B cell (primary cell): ENCODE measurements at regions not wholly inside any gene's neighbourhood (a gene's known extent, or its start where the extent isn't known, plus 50 kb on each side); places are given as distances from the start of the nearest gene placed in this dataset.

Experiments used
- ATAC-seq: fragments of 200-7000 bp; cut with Tn5 transposase; one replicate; pipeline ENCODE4 v1.10.0; 2021; ENCODE audit warnings: low read depth, mild to moderate bottlenecking, moderate number of reproducible peaks, moderate library complexity
- CTCF ChIA-PET: fragments of 350-600 bp; sonication (Branson Sonifier 250); formaldehyde crosslinking; loops from one replicate; lab custom pipeline; 2021; ENCODE audit warnings: antibody characterized with exemption, inconsistent platforms; lab: Charles Lee
- POLR2A ChIA-PET: fragments of 350-600 bp; sonication (Branson Sonifier 250); formaldehyde crosslinking; loops from one replicate; lab custom pipeline; 2021; ENCODE audit warnings: antibody characterized with exemption; lab: Charles Lee
- DNase-seq: peaks from one replicate; pipeline ENCODE4 v3.0.0; 2013
- H2AFZ ChIP-seq: 2 replicates; pipeline ENCODE4 v1.6.1; 2012; ENCODE audit warnings: mild to moderate bottlenecking, low read depth, low read length; ENCODE audit not compliant: insufficient read depth, poor library complexity, severe bottlenecking
- H3K27ac ChIP-seq, 2 donors: 1 replicate in 1 of 2; 2 replicates in 1 of 2; pipeline ENCODE4 v1.5.1; 2012 to 2013; ENCODE audit warnings: low read length in 2 of 2, mild to moderate bottlenecking in 2 of 2, moderate library complexity in 1 of 2
- H3K27me3 ChIP-seq, 4 experiments: fragments of 200-600 bp in 1 of 4; sonication (generic) in 1 of 4; replicated peaks in 1 of 4; 1 replicate in 2 of 4; 2 replicates in 2 of 4; pipeline versions ENCODE4 v1.6.1 to v1.7.0; 2013 to 2016; ENCODE audit warnings: low read length in 3 of 4, mild to moderate bottlenecking in 2 of 4, mixed read lengths in 1 of 4, moderate library complexity in 1 of 4; ENCODE audit not compliant: insufficient read depth in 4 of 4, control insufficient read depth in 3 of 4; ENCODE audit errors: control extremely low read depth in 1 of 4
- H3K36me3 ChIP-seq, 2 experiments: replicated peaks in 1 of 2; 1 replicate in 1 of 2; 2 replicates in 1 of 2; pipeline versions ENCODE4 v1.6.1 to v1.7.1; 2013; ENCODE audit warnings: low read length in 1 of 2; ENCODE audit not compliant: insufficient read depth in 2 of 2, control insufficient read depth in 1 of 2; ENCODE audit errors: control extremely low read depth in 1 of 2, extremely low read depth in 1 of 2
- H3K4me1 ChIP-seq, 2 donors: fragments of 200-600 bp in 1 of 2; sonication (generic) in 1 of 2; 1 replicate in 1 of 2; 2 replicates in 1 of 2; pipeline versions ENCODE4 v1.5.1 to v1.6.1; 2013 to 2017; ENCODE audit warnings: low read length in 2 of 2; ENCODE audit not compliant: control insufficient read depth in 2 of 2, insufficient read depth in 2 of 2
- H3K4me2 ChIP-seq: replicated peaks from 2 replicates; pipeline ENCODE3; 2012; ENCODE audit warnings: mild to moderate bottlenecking, low read depth, low read length; ENCODE audit not compliant: poor library complexity, severe bottlenecking
- H3K4me3 ChIP-seq, 5 experiments: fragments of 200-600 bp in 1 of 5; sonication (generic) in 1 of 5; 1 replicate in 3 of 5; 2 replicates in 2 of 5; pipeline versions ENCODE4 v1.5.1 to v1.7.0; 2011 to 2016; ENCODE audit warnings: low read length in 4 of 5, mild to moderate bottlenecking in 4 of 5, low read depth in 2 of 5, control low read depth in 1 of 5, moderate library complexity in 1 of 5; ENCODE audit not compliant: insufficient read depth in 1 of 5; ENCODE audit errors: control extremely low read depth in 1 of 5, extremely low read depth in 1 of 5
- H3K79me2 ChIP-seq: fragments of 200-600 bp; sonication (generic); one replicate; pipeline ENCODE4 v1.6.0; 2016; ENCODE audit warnings: low read length; ENCODE audit not compliant: control insufficient read depth, insufficient read depth
- H3K9ac ChIP-seq: fragments of 200-600 bp; sonication (generic); 2 replicates; pipeline ENCODE4 v1.6.1; 2017; ENCODE audit warnings: mild to moderate bottlenecking, low read length, moderate library complexity
- H3K9me3 ChIP-seq, 3 donors: one replicate each; pipeline versions ENCODE4 v1.6.1 to v1.7.1; 2013; ENCODE audit warnings: low read length in 2 of 3; ENCODE audit not compliant: control insufficient read depth in 2 of 3, insufficient read depth in 1 of 3; ENCODE audit errors: control extremely low read depth in 1 of 3
- H4K20me1 ChIP-seq: 2 replicates; pipeline ENCODE4 v1.6.0; 2012; ENCODE audit warnings: mild to moderate bottlenecking, low read length; ENCODE audit not compliant: insufficient read depth, control insufficient read depth, poor library complexity, severe bottlenecking
- H3K27ac Mint-ChIP-seq: one replicate; pipeline ENCODE4 v1.8.0; 2021; ENCODE audit warnings: mixed read lengths
- H3K27me3 Mint-ChIP-seq: one replicate; pipeline ENCODE4 v1.8.0; 2021; ENCODE audit warnings: mixed read lengths
- H3K4me1 Mint-ChIP-seq: one replicate; pipeline ENCODE4 v1.8.0; 2021; ENCODE audit warnings: mixed read lengths
- H3K4me3 Mint-ChIP-seq: one replicate; pipeline ENCODE4 v1.8.0; 2021; ENCODE audit warnings: mixed read lengths
- H3K9me3 Mint-ChIP-seq: one replicate; pipeline ENCODE4 v1.8.0; 2022; ENCODE audit warnings: mixed read lengths; ENCODE audit not compliant: insufficient read depth
- EZH2 ChIP-seq: IDR thresholded peaks from 2 replicates; pipeline ENCODE4 v1.6.1; 2012; ENCODE audit warnings: borderline replicate concordance, low read depth, mild to moderate bottlenecking, moderate library complexity, low read length; ENCODE audit not compliant: insufficient read depth, poor library complexity, severe bottlenecking
- WGBS: methylation state at CpG from one replicate; pipeline ENCODE4 v1.1.5; 2013; ENCODE audit warnings: missing lambda C conversion rate; ENCODE audit not compliant: insufficient coverage; 5-methylcytosine and 5-hydroxymethylcytosine counted together
- intact Hi-C: fragments of 100-400 bp; cut with micrococcal nuclease; formaldehyde crosslinking; loops from one replicate; pipeline ENCODE4 v1.10.0; 2022
- TF ChIP-seq, protein P1 (sequence below): fragments of 200-600 bp; IDR thresholded peaks from one replicate; pipeline ENCODE4 v1.8.0; 2022; ENCODE audit warnings: antibody characterized with exemption, mild to moderate bottlenecking

DNA sequence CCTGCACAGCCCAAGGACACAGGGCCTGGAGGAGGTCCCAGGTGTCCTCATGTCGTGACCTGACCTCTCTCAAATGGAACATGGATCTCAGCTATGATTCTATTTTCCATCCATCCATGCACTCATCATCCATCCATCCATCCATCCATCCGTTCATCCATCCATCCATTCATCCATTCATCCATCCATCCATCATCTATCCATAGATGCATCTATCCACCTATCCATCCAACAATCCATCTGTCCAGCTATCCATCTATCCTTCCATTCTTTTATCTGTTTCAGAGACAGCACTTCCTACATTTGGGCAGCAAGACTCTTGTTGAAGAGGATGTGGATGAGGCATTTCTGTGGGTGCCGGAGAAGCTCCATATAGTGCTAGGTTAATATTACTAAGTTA, 86.7 kb downstream of the SCGB2B2 start:
- no peaks in the 10 kb centered on the region for H3K4me1 Mint-ChIP-seq
- ChIA-PET CTCF (no interaction called here), POLR2A (no interaction called here)
- no peak for DNase-seq
- no peak overlapping the region for H3K9ac ChIP-seq
- H3K36me3 ChIP-seq, result no peaks in the 10 kb centered on the region
- no peaks in the 10 kb centered on the region for H3K27me3 ChIP-seq
- no peak overlapping the region for H3K27ac Mint-ChIP-seq
- H3K9me3 Mint-ChIP-seq, result peaks cover 2% of the 10 kb centered on the region
- 84% methylated on average over 2 of the region's 3 CpGs for WGBS
- H2AFZ ChIP-seq, result no peak overlapping the region
- no peak for TF ChIP-seq EZH2
- TF ChIP-seq, protein P1, sequence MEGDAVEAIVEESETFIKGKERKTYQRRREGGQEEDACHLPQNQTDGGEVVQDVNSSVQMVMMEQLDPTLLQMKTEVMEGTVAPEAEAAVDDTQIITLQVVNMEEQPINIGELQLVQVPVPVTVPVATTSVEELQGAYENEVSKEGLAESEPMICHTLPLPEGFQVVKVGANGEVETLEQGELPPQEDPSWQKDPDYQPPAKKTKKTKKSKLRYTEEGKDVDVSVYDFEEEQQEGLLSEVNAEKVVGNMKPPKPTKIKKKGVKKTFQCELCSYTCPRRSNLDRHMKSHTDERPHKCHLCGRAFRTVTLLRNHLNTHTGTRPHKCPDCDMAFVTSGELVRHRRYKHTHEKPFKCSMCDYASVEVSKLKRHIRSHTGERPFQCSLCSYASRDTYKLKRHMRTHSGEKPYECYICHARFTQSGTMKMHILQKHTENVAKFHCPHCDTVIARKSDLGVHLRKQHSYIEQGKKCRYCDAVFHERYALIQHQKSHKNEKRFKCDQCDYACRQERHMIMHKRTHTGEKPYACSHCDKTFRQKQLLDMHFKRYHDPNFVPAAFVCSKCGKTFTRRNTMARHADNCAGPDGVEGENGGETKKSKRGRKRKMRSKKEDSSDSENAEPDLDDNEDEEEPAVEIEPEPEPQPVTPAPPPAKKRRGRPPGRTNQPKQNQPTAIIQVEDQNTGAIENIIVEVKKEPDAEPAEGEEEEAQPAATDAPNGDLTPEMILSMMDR, result no peak
- no peaks in the 10 kb centered on the region for H3K79me2 ChIP-seq
- H3K4me3 Mint-ChIP-seq, result no peak overlapping the region
- H4K20me1 ChIP-seq, result no peaks in the 10 kb centered on the region
- no peak overlapping the region for H3K4me2 ChIP-seq
- ATAC-seq, result no peak
- intact Hi-C loops, result no loop called here
- H3K9me3 ChIP-seq, result peaks cover 0 to 20% (median 0%) of the 10 kb centered on the region in 3 donors
- no peaks in the 10 kb centered on the region for H3K4me1 ChIP-seq
- H3K27me3 Mint-ChIP-seq, result peaks cover 13% of the 10 kb centered on the region
- no peak overlapping the region for H3K4me3 ChIP-seq
- no peak overlapping the region for H3K27ac ChIP-seq

DNA sequence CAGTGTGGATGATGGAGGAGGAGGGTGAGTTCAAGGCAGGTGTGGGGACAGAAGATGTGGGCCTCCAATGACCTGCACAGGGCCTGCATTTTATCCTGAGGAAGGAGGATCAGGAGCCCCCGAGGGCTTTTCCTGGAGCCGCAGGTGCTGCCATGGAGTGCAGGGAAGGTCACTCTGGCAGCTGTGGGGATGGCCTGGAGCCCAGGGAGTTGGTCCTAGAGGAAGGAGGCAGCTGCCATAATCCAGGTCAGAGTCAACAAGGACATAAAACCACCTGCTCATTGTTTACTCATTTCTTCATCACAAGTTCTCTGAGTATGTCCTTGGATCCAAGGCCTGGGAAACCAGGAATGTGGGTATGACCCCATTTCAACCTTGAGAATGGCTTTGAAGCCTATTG, 87.2 kb downstream of the SCGB2B2 start:
- TF ChIP-seq, protein P1, result no peak
- no peak for TF ChIP-seq EZH2
- Histone ChIP-seq H3K9ac (no peak overlapping the region), H3K9me3 (peaks cover 0 to 20% (median 0%) of the 10 kb centered on the region in 3 donors), H3K4me3 (no peak overlapping the region), H3K36me3 (no peaks in the 10 kb centered on the region), H3K4me1 (no peaks in the 10 kb centered on the region), H2AFZ (no peak overlapping the region), H3K4me2 (no peak overlapping the region), H3K27ac (no peak overlapping the region), H4K20me1 (no peaks in the 10 kb centered on the region), H3K79me2 (no peaks in the 10 kb centered on the region), H3K27me3 (no peaks in the 10 kb centered on the region)
- Mint-ChIP-seq H3K4me3 (no peak overlapping the region), H3K27ac (no peak overlapping the region), H3K4me1 (no peaks in the 10 kb centered on the region), H3K9me3 (peaks cover 2% of the 10 kb centered on the region), H3K27me3 (peaks cover 13% of the 10 kb centered on the region)
- POLR2A ChIA-PET, result no interaction called here
- 96% methylated on average over 2 of the region's 2 CpGs for WGBS
- ATAC-seq (no peak), DNase-seq (no peak)
- CTCF ChIA-PET, result no interaction called here
- intact Hi-C loops, result no loop called here
